Posterior cingulate gyrus (tissue), 11 donors: ENCODE measurements at regions not wholly inside any gene's neighbourhood (a gene's known extent, or its start where the extent isn't known, plus 50 kb on each side); places are given as distances from the start of the nearest gene placed in this dataset.
A peak's percentile ranks its signal among the peaks of the same experiment; 100 is the strongest.
"Not testable (repeated sequence)": the region's sequence is repeated elsewhere in the genome, so short reads cannot be mapped to it uniquely, and the experiment has no call there.

Experiments used
- DNase-seq, 10 donors: peaks; one replicate each; pipeline versions ENCODE4 v3.0.0 to v3.0.0-alpha.2; 2020 to 2021; ENCODE audit warnings: mixed read lengths in 3 of 10
- intact Hi-C: fragments of 100-400 bp; cut with DNase I; formaldehyde crosslinking; loops from one replicate; pipeline ENCODE4 v1.15.1; 2023

- DNase-seq = peak in 2 of 10 donors; percentile 61 to 62
- intact Hi-C loops = no loop called here
Measured at GRCh38 chr17:54662978-54663876, 237.4 kb upstream of the TOM1L1 start.

GRCh38 chr17:54666559-54666958, 234.1 kb upstream of the TOM1L1 start:
- intact Hi-C loops = no loop called here
- no peak for DNase-seq

- intact Hi-C loops = no loop called here
- DNase-seq = no peak
Measured at GRCh38 chr17:54678158-54678557, 222.5 kb upstream of the TOM1L1 start.

GRCh38 chr17:54680410-54680809, 220.2 kb upstream of the TOM1L1 start:
- intact Hi-C loops = no loop called here
- no peak for DNase-seq

GRCh38 chr17:54694287-54694887, 206.3 kb upstream of the TOM1L1 start:
- no peak for DNase-seq
- intact Hi-C loops = no loop called here

GRCh38 chr17:54712798-54713197, 187.9 kb upstream of the TOM1L1 start:
- intact Hi-C loops = not testable (repeated sequence)
- DNase-seq = peak in 1 of 10 donors; percentile 20

GRCh38 chr17:54718286-54718685, 182.4 kb upstream of the TOM1L1 start:
- intact Hi-C loops = no loop called here
- no peak for DNase-seq

- no peak for DNase-seq
- intact Hi-C loops = no loop called here
Measured at GRCh38 chr17:54727624-54728023, 173.0 kb upstream of the TOM1L1 start.

GRCh38 chr17:54736573-54736972, 164.1 kb upstream of the TOM1L1 start:
- intact Hi-C loops = no loop called here
- DNase-seq = no peak

- intact Hi-C loops = no loop called here
- DNase-seq = no peak
Measured at GRCh38 chr17:54738496-54738895, 162.2 kb upstream of the TOM1L1 start.

GRCh38 chr17:54744750-54745149, 155.9 kb upstream of the TOM1L1 start:
- DNase-seq = no peak

GRCh38 chr17:54745239-54745638, 155.4 kb upstream of the TOM1L1 start:
- intact Hi-C loops = no loop called here
- DNase-seq = no peak

More at GRCh38 chr17:54744750-54745149, 155.9 kb upstream of the TOM1L1 start:
- intact Hi-C loops = no loop called here

GRCh38 chr17:54745862-54746261, 154.8 kb upstream of the TOM1L1 start:
- DNase-seq = no peak

GRCh38 chr17:54749157-54749556, 151.5 kb upstream of the TOM1L1 start:
- no peak for DNase-seq
- intact Hi-C loops = no loop called here

More at GRCh38 chr17:54745862-54746261, 154.8 kb upstream of the TOM1L1 start:
- intact Hi-C loops = no loop called here

- intact Hi-C loops = no loop called here
- DNase-seq = peak in 2 of 10 donors; percentile 45 to 47
Measured at GRCh38 chr17:54754560-54754959, 146.1 kb upstream of the TOM1L1 start.

- no peak for DNase-seq
- intact Hi-C loops = no loop called here
Measured at GRCh38 chr17:54760836-54761235, 139.8 kb upstream of the TOM1L1 start.

GRCh38 chr17:54770836-54771235, 129.8 kb upstream of the TOM1L1 start:
- no peak for DNase-seq
- intact Hi-C loops = no loop called here

GRCh38 chr17:54771409-54771915, 129.2 kb upstream of the TOM1L1 start:
- intact Hi-C loops = no loop called here
- no peak for DNase-seq

GRCh38 chr17:54780238-54780637, 120.4 kb upstream of the TOM1L1 start:
- intact Hi-C loops = no loop called here
- no peak for DNase-seq

GRCh38 chr17:54781389-54781788, 119.3 kb upstream of the TOM1L1 start:
- DNase-seq = no peak
- intact Hi-C loops = no loop called here

GRCh38 chr17:54784305-54784704, 116.3 kb upstream of the TOM1L1 start:
- intact Hi-C loops = no loop called here
- DNase-seq = peak in 4 of 10 donors; percentile 11 to 67 (median 40)
